Endothelial cell of umbilical vein (primary cell): ENCODE measurements at regions not wholly inside any gene's neighbourhood (a gene's known extent, or its start where the extent isn't known, plus 50 kb on each side); places are given as distances from the start of the nearest gene placed in this dataset.

Experiments used
- EZH2 ChIP-seq: IDR thresholded peaks from 2 replicates; pipeline ENCODE4 v1.6.1; 2012; ENCODE audit warnings: borderline replicate concordance, low read depth, mild to moderate bottlenecking, moderate library complexity, low read length, inconsistent platforms; ENCODE audit not compliant: severe bottlenecking
- FOS ChIP-seq: IDR thresholded peaks from 2 replicates; pipeline ENCODE4 v1.6.1; 2011; ENCODE audit warnings: mild to moderate bottlenecking, low read length, moderate library complexity, borderline replicate concordance; ENCODE audit not compliant: insufficient read depth
- JUN ChIP-seq: IDR thresholded peaks from 2 replicates; pipeline ENCODE4 v1.6.1; 2011; ENCODE audit warnings: borderline replicate concordance, low read depth; ENCODE audit not compliant: insufficient read length, insufficient read depth
- POLR2A ChIP-seq: IDR thresholded peaks from 2 replicates; pipeline ENCODE4 v1.6.1; 2012; ENCODE audit warnings: low read depth, mild to moderate bottlenecking, control low read depth, low read length
- POLR2AphosphoS5 ChIP-seq: IDR thresholded peaks from 2 replicates; pipeline ENCODE4 v1.6.1; 2012; ENCODE audit warnings: low read depth, mild to moderate bottlenecking, control low read depth, low read length, moderate library complexity; ENCODE audit not compliant: insufficient read depth
- TF ChIP-seq, protein P1 (sequence below), 2 donors: IDR thresholded peaks; 1 replicate in 1 of 2; 2 replicates in 1 of 2; pipeline ENCODE4 v1.5.1; 2011; ENCODE audit warnings: low read length in 2 of 2, mild to moderate bottlenecking in 2 of 2, moderate library complexity in 2 of 2, control low read depth in 1 of 2, inconsistent platforms in 1 of 2, low read depth in 1 of 2; ENCODE audit not compliant: insufficient read depth in 1 of 2; ENCODE audit errors: extremely low read depth in 1 of 2

DNA sequence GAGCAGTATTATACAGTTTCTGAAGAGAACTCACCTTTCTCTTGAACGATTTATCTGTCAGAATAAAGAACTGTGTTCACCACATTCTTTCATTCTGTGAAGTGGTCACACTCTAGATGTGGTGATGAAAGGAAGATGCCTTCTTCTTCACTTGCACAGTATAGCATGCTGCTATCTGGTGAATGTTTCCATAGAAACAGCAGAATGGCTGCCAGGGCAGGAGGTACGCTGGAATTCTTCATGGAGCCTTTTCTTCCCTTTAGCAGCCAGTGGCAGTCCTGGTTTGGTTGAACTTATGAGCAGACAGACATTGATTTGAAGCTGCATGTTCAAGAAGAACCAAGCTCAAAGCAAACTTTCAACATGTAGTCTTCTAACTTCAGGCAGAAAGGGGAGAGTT is 1157.9 kb upstream of the LRRTM1 start:
- TF ChIP-seq POLR2A (no peak), JUN (no peak), POLR2AphosphoS5 (no peak), EZH2 (no peak), FOS (no peak)
- TF ChIP-seq, protein P1, sequence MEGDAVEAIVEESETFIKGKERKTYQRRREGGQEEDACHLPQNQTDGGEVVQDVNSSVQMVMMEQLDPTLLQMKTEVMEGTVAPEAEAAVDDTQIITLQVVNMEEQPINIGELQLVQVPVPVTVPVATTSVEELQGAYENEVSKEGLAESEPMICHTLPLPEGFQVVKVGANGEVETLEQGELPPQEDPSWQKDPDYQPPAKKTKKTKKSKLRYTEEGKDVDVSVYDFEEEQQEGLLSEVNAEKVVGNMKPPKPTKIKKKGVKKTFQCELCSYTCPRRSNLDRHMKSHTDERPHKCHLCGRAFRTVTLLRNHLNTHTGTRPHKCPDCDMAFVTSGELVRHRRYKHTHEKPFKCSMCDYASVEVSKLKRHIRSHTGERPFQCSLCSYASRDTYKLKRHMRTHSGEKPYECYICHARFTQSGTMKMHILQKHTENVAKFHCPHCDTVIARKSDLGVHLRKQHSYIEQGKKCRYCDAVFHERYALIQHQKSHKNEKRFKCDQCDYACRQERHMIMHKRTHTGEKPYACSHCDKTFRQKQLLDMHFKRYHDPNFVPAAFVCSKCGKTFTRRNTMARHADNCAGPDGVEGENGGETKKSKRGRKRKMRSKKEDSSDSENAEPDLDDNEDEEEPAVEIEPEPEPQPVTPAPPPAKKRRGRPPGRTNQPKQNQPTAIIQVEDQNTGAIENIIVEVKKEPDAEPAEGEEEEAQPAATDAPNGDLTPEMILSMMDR (IDR thresholded peaks at IDR 0.05; ENCODE audit: extremely low read depth in 1 of 2, insufficient read depth in 1 of 2, low read depth in 1 of 2, low read length in 2 of 2) = no peak
